IPS-NIHi7 (cell line): ENCODE measurements at regions not wholly inside any gene's neighbourhood (a gene's known extent, or its start where the extent isn't known, plus 50 kb on each side); places are given as distances from the start of the nearest gene placed in this dataset.
"Not testable (repeated sequence)": the region's sequence is repeated elsewhere in the genome, so short reads cannot be mapped to it uniquely, and the experiment has no call there.

Source experiments
- DNase-seq: peaks from one replicate; pipeline ENCODE4 v3.0.0; 2012; ENCODE audit warnings: mixed read lengths; ENCODE audit errors: extremely low spot score

DNA sequence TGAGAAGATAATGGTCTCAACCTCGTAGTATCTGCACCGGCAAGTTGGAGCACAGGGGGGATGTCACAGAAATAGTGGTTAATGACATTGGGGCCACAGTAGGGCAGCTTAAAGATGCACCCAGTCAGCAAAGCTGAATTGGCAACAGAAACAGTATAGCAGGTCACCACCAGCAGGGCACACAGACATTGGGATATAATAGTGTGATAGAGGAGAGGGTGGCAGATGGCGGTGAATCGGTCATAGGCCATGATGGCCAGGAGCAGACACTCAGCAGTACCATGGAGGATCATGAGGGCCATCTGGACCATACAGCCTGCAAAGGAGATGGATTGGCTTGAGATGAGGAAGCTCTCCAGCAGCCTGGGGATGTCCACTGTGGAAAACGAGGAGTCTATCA is 106.0 kb upstream of the OR9Q1 start:
- no peak for DNase-seq

GRCh38 chr11:57920971-57921370 is 102.7 kb upstream of the OR9Q1 start:
- DNase-seq: no peak

GRCh38 chr11:57932105-57932504 is 91.6 kb upstream of the OR9Q1 start:
- DNase-seq: no peak

DNA sequence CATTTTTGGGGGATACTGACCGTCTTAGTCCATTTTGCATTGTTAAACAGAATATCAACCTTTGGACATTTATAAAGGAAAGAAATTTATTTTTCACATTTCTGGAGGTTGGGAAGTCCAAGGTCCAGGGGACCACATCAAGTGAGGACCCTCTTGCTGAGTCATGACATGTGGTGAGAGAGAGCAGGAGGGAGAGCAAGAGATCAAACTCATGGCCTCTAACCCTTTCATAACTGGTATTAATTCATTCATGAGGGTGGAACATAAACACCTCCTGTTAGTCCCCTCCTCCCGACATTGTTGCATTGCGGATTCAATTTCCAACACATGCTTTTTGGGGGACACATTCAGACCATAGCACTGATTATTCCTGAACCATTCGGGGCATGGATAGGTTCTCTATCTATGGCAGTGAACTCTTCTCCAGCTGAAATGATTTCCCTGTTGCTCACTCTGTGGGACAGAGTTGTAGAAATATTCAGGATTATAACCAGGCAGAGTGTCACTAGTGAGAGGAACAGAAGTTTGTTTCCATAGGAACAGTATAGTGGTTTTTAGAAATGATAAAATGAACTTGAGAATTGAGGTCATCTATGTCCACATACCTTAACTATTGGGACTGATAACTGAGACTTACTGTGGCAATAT is 88.2 kb upstream of the OR9Q1 start:
- DNase-seq: no peak

GRCh38 chr11:57936050-57936418 is 87.6 kb upstream of the OR9Q1 start:
- no peak for DNase-seq

GRCh38 chr11:57937431-57937830 is 86.2 kb upstream of the OR9Q1 start:
- DNase-seq: no peak

- no peak for DNase-seq
These were observed 85.3 kb upstream of the OR9Q1 start for GRCh38 chr11:57938351-57938750.

DNA sequence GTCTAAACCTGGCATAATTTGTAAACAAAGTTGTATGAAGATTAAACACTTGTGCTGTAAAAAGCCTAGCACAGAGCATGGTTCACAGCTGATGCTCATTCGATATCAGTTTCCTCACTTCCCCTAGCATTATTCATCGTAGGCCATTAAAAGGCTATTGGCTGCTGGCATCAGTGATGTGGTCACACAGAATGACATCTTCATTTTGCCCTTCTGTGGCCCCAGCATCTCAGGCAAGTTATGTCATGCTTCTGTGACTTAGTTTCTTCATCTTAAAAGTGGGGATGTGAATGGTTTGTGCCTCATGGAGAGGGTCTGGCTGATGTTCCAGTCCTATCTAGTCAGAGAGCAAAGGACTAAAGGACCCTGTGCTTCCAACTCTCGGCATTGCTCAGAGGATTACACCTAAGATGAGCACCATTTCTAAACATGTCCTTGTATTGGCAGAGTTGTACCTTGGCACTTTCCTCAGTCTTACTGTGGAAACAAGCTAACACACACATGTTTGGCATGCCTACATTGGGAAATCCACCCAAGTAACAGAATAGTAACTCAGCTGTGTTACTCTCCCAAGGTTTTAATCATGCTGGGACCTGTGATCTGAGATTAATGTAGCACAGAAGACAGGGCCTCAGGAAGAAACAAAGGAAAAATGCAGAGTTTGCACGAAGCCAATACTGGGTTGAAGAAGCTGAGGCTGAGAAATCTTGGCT is 83.5 kb upstream of the OR9Q1 start:
- DNase-seq: no peak

DNA sequence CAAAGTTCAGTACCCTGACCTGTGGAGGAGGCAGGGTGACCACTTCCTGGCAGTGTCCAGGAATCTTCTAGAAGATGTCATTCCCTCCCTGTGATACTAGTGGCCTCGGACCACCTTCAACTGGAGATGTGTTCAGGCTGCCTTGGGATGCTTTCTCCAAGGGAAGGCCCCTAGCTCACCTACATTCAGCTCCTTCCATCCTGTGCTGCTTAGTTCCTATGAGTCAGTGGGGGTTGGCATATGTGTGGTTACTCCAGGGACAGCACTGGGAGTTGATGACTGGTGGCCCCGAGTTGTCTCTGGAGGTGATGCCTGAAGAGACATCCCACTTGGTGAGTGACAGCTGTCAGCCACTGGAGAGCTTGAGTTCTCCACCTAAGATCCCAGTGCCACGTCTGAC is 81.8 kb upstream of the OR9Q1 start:
- no peak for DNase-seq

GRCh38 chr11:57942808-57943207 is 80.9 kb upstream of the OR9Q1 start:
- DNase-seq: no peak

- not testable (repeated sequence) for DNase-seq
These were observed 79.9 kb upstream of the OR9Q1 start for GRCh38 chr11:57943766-57944165.

GRCh38 chr11:57946628-57947027 is 77.1 kb upstream of the OR9Q1 start:
- DNase-seq: no peak

GRCh38 chr11:57964660-57965059 is 59.0 kb upstream of the OR9Q1 start:
- no peak for DNase-seq

DNA sequence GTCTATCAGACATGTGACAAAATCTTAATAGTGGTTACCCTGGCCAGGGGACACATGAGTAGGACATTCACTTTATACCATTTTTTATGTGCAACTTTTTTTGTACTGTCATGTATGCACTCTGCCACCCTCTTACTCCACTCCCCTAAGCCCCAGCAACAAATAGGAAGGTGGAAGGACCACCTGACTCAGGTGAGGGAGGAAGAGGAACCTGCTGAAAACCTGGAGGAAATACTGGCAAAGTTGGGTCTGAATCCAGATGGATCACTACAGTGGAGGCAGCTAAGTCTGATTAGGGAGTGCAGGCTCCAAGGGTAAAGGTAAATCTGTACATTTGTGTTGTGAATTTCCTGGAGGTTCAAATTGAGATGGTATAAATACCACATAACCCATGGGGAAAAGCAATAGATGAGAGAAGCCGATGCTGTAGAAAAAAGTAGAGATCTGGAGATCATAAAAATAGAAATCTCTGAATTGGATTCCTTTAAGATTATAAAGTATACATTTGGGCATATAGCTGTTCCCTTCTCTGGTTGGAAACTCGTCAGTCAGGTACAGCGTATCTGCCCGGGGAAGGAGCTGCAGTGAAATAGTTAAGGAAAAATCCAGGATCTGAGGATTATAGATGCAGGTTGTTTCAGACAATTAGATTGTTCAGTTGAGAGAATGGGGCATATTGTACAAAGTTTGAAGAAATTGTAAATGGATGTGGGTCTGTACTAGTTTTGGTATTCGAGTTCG is 52.2 kb upstream of the OR9Q1 start:
- DNase-seq: no peak

DNA sequence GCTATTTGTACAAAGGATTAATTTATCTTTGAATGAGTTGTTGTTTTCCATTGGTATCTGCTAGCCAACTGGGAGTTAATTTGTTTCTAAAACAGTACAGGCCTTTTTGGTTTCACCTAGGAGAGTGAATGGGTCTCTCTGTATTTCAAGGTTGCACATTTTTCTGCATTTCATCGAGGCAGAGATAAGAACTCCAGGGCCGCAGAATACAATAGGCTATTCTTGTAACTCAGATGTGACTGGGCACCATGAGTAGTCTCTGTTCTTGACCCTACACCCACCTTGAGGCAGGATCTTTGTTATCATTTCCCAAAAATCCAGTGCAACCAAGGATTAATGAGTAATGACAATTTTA is 51.7 kb upstream of the OR9Q1 start:
- no peak for DNase-seq
